ENCODE measurements at regions not wholly inside any gene's neighbourhood (a gene's known extent, or its start where the extent isn't known, plus 50 kb on each side); places are given as distances from the start of the nearest gene placed in this dataset.
"Not testable (repeated sequence)": the region's sequence is repeated elsewhere in the genome, so short reads cannot be mapped to it uniquely, and the experiment has no call there.

DNA sequence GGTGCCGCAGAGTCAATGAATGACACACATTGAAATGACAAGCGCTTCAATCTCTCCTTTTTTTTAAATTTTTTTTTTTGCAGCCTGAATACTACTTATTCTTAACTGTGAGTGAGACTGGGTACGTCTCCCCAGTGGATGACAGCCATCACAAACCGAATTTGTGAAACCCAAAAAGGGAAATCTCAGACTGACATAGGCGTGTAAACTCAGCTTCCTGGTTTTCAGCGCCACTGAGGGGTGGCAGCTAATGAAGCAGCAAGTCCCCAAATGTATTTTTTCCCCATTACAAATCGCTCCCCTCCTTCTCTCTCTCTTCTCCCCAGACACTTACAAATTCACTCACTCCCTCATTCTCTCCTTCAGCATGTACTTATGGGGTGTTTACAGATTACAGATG lies 196.0 kb downstream of the MAF start:
- no peak for DNase-seq

DNA sequence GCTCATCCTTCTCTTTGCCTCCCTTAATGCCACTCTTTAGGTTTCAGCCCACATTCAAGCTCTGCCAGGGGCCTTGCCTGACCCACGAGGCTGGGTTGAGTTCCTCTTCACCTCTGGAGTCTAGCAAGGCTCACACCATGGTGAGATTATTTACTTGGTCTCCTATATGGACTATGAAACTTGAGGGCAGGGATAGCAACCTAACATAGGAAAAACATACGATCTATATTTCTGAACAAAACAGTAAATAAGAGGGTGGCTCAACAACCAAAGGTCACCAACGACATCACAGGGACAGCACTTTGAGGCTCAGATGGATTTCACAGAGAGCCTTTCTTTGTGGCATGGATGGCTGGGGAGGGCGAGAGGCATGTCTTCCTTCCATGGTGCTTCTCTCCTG lies 197.0 kb downstream of the MAF start:
- DNase-seq = no peak

DNA sequence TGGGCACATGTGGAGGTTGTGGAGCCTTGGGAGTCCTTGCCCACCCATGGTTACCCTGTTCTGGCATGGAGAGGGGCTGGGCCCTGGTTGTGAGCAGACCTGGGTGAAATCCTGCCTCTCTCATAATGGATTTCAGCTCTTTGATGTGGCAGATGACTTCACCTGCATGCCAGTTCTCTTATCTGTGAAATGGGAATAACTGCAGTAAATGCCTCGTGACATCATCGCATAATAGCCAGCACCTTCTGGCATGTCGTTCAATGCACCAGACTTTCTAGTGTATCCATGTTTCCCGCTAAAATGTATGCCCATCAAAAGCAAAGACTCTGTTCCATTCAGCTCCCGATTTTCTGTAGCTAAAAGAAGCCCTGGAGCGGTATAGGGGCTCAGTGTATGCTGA lies 197.6 kb downstream of the MAF start:
- DNase-seq = no peak

DNA sequence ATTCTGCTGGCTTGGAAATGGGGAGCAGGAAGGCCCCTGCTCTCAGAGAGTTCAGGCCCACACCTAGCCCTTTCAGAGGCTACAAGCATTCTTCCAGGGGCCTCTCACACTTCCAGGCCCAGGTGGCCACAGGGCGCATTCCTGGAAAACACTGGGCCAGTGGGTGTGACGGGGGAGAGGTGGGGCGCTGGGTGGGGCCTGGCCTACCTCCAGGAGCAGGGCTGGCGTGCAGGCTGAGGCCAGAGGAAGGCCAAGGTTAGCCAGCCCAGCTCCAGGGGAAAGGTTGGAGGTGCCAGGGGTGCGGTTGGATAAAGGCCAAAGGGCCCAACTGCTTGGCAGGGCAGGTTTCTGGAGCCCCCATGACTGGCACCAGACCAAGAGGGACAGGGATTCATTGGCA lies 198.2 kb downstream of the MAF start:
- no peak for DNase-seq

DNA sequence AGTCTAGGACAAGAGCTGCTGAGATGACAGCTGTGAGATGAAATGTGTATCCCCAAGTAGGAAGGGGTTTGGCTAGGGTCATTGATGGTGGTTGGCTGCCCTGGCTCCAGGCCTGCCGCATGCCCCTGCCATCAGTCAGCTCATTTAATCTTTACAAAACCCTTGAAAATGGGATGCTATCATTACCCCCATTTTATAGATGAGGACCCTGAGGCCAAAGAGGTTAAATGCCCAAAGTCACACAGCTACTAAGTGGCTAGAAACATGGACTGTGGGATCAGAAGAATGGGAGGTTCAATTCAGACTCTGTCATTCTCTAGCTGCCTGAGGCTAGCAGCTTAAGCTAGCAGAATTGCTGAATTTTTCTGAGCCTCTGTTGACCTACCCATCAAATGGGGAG lies 198.8 kb downstream of the MAF start:
- no peak for DNase-seq

DNA sequence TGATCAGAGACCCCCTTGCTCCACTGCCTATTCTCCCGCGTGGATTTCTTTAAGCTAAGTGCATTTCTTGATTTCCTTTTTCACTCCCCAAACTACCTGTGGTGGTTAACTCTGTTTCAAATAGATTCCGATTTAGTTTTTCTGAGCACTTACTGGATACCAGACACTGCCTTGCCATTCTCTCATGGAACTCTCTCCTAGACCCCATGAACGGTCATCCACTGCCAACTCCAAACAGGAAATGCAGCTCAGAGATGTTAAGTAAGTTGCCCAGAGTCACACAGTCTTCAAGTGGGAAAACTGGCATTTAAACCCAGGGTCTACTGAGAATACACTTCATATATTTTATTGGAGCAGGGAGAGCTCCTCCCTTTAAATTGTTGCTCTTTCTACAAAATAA lies 199.4 kb downstream of the MAF start:
- no peak for DNase-seq

DNA sequence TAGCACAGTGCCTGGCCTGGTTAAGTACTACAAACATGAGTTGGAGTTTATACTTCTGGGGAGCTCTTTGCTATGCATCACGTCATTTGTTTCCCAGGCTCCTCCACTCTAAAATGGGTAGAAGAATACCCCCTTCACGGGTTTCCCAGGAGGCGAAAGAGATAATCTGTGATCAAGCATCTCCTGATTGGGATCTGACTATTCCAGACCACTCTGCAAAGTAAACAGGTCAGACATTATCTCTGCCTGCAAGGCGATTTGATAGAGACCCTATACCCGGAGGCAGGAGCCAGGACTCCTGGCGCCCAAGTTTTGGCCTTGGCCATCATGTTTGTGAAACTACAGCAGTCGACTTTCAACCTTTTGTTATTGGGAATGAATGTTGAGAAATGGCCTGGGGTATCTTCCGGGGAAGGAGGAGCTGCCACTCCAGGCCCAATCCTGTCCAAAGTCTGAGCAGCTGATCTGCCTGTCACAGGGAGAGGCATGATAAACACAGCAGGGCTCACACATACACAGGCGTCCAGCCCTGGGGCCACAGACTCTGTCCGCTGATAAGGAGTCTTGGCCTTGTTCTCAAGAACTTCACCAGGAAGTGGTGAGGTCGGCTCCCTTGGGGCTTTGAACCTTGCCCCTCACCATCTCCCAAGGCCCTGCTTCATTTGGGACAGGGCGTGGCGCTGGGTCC lies 199.9 kb downstream of the MAF start:
- DNase-seq = no peak

DNA sequence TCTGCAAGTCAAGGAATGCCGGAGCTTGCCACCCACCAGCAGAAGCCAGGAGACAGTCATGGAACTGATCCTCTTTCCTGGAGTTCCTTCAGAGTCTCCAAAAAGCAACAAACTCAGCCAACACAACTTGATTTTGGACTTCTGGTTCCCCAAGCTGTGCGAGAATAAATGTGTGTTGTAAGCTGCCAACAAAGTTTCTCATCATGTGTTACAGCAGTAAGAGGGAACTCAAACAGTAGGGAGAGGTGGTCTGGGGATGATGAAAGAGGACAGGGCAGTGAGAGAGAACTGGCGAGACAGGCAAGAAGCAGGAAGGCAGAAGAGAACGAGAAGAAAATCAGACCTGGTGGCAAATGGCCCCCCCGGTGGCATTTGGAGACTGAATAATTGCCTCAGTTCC lies 204.9 kb downstream of the MAF start:
- no peak for DNase-seq

DNA sequence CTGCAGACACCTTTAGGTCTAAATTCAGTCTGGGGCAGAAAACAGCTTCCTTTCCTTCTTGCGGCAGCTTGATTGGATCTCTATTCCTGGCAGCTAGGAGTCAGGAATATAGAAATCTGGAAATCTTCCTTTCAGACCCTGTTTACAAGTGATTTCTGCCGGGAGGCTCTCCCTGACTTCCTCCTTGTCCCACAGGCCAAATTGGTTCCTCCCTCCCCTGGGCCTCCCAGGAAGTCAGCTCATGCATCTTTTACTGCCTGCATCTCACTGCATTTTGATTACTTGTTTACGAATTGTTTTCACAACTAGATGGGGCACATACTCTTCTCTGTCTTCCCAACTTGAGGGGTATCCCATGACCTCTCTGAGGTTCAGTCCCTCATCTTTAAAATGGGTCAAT lies 206.3 kb downstream of the MAF start:
- DNase-seq = no peak

DNA sequence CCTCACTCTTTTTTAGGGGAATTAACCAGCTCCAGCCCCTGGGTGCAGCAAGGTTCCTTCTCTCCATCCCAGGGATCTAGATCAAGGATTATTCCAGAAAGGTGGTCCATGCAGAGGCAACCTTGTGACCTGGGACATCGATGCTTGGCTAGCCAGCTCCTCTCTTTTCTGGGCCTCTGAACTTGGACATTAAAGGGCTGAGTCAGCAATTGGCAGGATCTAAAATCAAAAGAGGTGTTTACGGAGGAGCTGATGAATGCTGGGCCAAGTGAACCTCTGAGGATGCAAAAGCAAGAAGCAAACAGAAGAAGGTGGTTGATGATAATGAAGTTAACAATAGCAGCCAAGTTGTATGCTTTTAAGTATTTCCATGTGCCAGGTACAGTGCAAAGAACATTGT lies 207.0 kb downstream of the MAF start:
- no peak for DNase-seq

DNA sequence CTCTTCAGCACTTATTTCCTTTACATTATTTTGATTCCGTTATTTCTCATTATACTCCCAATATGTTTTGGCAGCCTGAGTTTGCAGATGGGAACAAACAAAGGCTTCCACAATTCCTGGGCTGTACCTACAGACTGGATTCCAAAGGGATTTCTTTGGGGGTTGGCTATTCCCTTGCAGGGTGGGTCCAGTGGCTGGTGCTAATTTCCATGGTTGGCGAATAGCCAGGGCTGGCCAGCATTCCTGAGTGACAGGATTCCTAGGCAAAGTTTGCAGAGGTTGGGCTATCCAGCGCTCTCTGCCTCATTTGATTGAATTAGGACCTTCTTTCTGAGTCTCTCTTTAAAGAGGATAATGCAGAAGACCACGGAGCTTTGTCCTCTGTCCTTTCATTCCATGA lies 207.4 kb downstream of the MAF start:
- no peak for DNase-seq

DNA sequence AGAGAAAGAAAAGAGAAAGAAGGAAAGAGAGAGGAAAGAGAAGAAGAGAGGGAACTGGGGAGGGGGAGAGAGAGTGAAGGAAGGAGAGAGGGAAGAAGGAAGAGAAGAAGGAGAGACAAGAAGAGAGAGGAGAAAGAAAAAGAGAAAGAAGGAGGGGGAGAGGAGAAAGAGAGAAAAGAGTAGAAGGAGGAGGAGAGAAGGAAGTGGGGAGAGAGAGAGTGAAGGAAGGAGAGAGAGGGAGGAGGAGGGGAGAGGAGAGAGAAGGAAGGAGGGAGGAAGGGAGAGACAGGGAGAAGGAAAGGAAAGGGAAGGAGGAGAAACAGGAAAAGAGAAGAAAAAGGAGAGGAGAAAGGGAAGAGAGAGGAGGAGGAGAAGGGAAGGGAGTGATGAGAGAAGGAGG lies 208.5 kb downstream of the MAF start:
- no peak for DNase-seq

DNA sequence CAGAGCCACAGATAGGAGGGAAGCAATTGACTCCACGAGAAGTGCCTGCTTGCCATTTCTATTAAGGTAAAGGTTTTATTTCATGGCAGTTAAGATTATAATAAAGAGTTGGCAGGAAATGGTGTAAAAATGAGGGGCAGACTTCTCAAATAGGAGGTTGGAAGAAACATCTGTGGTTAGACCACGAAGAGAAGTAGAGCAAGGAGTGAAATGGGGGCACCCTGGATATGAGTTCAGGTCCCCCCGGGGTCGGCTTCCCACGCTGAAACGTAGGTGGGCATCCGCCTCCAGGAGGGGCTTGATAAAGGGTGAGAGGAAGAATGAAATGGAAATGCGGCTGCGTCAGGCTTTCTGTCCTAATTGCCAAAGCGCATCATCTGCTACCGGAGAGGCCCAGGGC lies 209.1 kb downstream of the MAF start:
- DNase-seq = no peak

DNA sequence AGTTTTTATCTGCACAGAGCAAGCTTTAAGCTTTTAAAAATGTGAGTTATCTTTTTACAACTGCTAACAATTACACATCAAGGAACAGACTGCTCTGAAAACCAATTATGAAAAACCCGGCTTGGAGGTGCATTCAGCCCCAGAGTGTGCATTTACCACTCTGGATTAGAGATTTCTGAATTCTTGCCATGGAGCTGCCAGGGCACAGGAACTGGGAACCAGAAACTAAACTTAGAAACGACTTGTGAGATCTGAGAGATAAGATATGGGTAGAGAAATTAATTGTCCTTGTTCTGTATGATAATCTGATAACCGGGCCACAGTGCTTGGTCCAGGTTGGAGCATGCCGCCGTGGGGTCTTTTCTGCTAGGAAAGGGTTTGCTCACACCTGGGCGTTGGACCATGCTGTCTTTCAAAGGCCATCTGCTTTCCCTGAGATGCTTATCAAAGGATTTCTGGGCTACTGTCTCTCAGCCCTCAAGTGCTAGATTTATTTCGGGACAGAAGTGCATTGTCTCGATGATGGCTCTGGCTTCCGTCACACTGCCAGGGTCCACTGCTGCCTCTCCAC lies 210.0 kb downstream of the MAF start:
- DNase-seq = no peak

DNA sequence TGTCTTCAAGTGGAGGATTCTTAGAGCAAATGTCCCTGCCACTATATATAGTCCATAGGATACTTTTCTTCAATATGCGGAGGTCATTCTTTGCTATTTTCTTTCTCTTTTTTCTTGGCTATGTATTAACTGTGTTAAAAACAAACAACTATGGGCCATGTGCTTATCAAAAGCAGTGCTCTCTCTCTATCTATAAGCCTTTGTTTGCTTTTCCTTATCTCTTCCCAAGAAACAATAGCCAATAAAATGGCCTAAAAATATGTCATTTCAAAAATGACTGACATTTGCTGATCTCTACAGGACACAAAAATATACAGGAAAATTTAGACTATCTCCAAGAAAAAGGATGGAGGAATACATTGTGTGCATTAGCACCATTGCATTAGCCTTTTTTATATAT lies 212.1 kb downstream of the MAF start:
- no peak for DNase-seq

DNA sequence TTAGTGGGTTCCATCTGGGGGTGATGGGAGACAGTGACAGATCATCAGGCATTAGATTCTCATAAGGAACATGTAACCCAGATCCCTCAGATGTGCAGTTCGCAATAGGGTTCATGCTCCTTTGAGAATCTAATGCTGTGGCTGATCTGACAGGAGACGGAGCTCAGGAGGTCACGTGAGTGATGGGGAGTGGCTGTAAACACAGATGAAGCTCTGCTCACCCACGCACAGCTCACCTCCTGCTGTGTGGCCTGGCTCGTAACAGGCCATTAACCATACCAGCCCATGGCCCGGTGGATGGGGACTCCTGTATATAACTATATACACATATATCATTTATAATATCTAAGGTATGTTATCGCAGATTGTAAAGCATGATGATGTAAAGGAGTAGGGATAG lies 214.2 kb downstream of the MAF start:
- no peak for DNase-seq

DNA sequence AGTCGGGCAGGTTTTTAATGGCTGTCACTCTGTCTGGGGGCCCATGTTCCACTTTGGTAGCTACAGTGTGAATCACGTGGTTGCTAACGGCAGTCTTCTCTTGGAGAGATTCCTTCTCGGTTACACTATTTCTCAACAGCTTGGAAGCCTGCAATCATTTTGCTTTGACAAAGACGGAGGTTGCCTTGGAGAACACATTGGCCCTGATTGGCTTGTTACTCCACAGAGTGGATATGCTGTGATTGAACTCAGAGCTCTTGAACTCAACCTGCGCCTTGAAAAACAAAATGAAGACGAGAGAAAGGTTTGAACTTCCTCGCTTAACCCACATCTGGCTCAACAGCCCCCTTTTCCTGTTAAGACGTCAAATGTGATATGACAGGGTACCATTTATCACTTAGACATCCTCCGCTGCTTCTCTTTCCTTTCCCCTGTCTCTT lies 218.9 kb downstream of the MAF start:
- DNase-seq = no peak

DNA sequence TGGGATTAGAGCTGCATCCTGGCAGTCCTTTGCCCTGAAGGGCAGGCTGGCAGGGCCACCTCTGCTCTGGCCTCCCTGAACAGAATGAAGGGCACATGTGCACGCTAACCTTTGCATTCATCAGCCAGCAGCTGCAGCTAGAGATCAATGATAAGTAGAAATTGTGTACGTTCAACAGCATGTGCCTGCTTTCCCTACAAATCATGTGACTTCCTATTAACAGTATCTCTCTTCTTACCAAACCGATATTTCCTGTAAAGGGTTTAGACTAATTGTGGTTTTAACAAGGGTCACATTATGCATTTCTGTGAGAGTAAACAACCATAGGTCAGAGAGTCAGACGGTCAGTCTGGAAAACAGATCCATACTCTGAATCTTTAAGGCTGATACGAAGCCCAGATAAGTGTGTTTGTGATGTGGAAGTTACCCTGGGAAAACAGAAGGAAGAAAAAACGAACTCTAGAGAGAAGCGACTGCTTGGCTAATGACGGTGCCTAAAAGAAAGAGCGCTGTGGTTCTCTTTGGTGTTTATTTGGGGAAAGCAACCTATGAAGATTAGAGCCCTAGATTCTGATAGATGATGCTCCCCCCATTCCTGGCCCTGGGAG lies 219.4 kb downstream of the MAF start:
- no peak for DNase-seq

DNA sequence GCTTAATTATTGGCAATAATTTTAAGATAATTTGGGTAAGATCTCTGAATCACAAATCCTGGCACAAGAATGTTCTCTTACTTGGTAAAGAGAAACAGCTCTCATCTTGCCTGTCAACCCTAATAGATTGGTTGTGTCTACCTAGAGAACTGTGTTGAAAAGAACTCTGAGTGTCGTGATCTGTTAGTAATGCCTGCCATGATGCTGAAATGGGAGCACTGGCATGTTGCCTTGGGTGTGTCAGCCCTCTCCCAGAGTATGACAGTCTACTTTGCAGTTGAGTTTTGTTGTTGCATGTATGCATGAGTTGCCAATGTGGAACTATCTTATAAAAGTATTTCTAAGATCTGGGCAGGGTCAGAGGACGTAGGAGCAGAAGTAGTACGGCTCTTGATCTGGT lies 221.4 kb downstream of the MAF start:
- DNase-seq = no peak

DNA sequence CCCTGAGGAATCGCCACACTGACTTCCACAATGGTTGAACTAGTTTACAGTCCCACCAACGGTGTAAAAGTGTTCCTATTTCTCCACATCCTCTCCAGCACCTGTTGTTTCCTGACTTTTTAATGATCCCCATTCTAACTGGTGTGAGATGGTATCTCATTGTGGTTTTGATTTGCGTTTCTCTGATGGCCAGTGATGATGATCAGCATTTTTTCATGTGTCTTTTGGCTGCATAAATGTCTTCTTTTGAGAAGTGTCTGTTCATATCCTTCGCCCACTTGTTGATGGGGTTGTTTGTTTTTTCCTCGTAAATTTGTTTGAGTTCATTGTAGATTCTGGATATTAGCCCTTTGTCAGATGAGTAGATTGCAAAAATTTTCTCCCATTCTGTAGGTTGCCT lies 223.5 kb downstream of the MAF start:
- not testable (repeated sequence) for DNase-seq

DNA sequence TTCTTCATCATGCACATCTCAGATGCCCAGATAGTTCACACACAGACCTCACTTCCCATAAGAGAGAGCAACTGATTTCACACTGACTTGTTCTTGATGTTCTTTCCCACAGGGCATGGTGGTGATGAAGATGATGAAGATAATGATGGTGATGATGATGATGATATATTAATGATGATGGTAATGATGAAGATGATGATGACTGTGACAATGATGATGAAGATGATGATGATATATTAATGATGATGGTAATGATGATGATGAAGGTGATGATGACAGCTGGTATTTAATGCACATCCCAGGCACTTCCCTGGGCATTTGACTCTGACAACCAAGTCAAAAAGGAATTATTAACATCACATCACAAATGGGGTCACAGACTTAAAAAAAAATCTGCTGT lies 225.2 kb downstream of the MAF start:
- no peak for DNase-seq

DNA sequence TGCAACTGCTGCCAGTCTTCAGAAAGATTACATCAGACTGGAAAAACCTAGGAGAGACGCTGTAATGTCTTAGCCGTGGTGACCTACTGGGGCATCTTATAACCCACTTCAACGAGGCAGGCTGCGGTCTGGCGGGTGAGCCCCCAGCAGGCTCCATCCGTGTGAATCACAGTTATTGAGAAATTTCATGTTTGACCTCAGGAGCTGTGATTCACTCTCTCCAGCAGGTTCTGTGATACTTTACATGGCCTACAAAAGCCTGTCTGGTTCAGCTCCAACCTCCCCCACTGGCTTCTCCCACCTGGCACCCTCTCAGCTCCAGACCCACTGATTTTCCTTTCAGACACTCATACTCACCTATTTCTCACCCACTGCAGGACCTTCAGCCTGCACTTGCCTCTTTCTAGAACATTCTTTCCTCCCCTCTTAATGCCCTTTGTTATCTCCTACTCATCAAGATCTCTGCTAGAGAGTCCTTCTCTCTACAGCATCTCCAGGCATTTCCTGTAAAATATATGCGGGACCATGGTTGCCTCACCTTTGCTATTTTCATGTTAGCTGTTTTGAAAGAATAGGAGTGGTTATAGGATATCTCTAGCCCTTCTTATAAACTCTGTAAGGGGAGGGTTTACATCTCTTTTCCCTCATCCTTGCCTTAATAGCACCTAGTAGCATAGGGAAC lies 227.9 kb downstream of the MAF start:
- DNase-seq = no peak

DNA sequence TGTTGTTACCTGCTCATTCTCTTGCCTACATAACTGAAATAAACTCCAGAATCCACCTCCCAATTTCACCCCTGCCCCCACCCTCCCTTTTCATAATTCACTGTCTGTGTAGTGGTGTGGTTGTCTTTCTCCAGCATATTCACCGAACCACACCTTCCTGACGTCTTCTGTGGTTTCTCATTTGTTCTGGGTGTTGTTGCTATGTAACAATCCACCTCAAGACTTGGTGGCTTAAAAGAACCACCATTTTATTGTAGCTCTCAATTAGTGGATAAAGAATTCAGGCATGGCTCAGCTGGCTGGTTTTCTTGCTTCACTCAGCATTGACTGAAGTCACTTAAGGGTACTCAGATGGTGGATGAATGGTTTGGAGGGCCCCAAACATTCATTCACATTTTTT lies 229.8 kb downstream of the MAF start:
- no peak for DNase-seq

DNA sequence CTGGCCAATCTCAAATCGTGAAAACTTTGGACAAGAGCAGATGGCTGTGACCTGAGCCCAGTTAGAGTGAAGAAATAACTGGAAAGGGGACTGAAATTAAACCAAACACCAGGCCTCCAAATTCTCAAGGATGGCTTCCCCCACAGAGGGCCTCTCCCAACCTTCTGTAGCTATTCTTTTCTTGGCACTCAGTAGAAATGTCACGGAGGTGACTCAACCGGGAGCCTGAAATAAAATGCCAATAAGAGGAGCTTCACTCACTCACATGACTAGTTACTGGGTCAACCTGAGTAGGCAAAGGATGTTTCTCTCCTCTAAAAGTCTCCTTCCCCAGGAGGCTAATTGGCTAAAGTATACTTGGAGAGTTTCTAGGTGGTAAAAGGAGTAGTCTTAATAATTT lies 230.7 kb downstream of the MAF start:
- no peak for DNase-seq

Data from right kidney (tissue), 1 donor.